HL-60 (cell line): ENCODE measurements at regions not wholly inside any gene's neighbourhood (a gene's known extent, or its start where the extent isn't known, plus 50 kb on each side); places are given as distances from the start of the nearest gene placed in this dataset.

Source experiments
- DNase-seq, 2 experiments: peaks; one replicate each; pipeline ENCODE4 v3.0.0-alpha.2; 2010 to 2020; ENCODE audit warnings: low read depth in 1 of 2, low spot score in 1 of 2
- H3K27ac ChIP-seq: fragments of 250-450 bp; sonication (Bioruptor Pico); replicated peaks from 2 replicates; pipeline ENCODE4 v1.5.1; 2020; ENCODE audit warnings: mild to moderate bottlenecking, moderate library complexity
- H3K27me3 ChIP-seq: fragments of 250-450 bp; sonication (Bioruptor Pico); 2 replicates; pipeline ENCODE4 v1.5.1; 2021; ENCODE audit warnings: mild to moderate bottlenecking, moderate library complexity; ENCODE audit not compliant: insufficient read depth, poor library complexity, severe bottlenecking
- H3K4me3 ChIP-seq: replicated peaks from 2 replicates; pipeline ENCODE4 v1.5.1; 2011; ENCODE audit warnings: mild to moderate bottlenecking, control low read depth, low read length; ENCODE audit not compliant: insufficient read depth
- GABPA ChIP-seq: IDR thresholded peaks from 2 replicates; pipeline ENCODE4 v1.6.1; 2012; ENCODE audit warnings: low read depth
- POLR2AphosphoS5 ChIP-seq: IDR thresholded peaks from 2 replicates; pipeline ENCODE4 v1.6.1; 2012; ENCODE audit warnings: low read depth
- SPI1 ChIP-seq: IDR thresholded peaks from 2 replicates; pipeline ENCODE4 v1.6.1; 2012; ENCODE audit warnings: low read depth, mild to moderate bottlenecking, borderline replicate concordance
- TF ChIP-seq, protein P1 (sequence below): IDR thresholded peaks from 2 replicates; pipeline ENCODE4 v1.6.1; 2012; ENCODE audit warnings: low read depth; ENCODE audit not compliant: insufficient replicate concordance
- TF ChIP-seq, protein P2 (sequence below): IDR thresholded peaks from one replicate; pipeline ENCODE4 v1.5.1; 2011; ENCODE audit warnings: low read length, control low read depth, inconsistent platforms; ENCODE audit not compliant: insufficient read depth

DNA sequence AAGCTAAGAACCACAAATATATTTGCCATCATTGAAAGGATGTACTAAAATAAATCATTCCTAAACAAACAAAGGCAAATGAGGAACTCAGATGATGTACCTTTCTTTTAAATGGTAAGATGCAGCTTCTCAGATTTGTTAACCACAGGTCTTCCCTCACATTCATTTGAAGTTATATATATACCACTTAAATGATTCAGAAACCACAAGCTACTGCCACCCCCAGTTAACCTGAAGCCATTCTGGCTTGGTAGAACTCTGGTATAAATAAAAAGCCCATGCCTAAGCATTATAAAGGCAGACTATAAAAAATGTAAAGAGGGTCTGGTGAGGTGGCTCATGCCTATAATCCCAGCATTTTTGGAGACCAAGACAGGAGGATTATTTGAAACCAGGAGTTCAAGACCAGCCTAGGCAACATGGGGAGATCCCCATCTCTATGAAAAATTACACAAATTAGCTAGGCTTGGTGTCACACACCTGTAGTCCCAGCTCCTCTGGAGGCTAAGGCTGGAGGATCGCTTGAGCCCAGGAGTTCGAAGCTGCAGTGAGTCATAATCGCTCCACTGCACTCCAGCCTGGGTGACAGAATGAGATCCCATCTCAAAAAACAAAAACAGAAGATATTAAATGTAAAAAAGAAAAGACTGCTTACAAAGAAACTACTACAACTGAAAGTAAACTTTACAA is 1185.3 kb downstream of the JRKL start:
- H3K4me3 ChIP-seq: no peak overlapping the region
- DNase-seq: no peak
- no peak overlapping the region for H3K27ac ChIP-seq
- no peaks in the 10 kb centered on the region for H3K27me3 ChIP-seq
- no peak for TF ChIP-seq GABPA
- TF ChIP-seq SPI1: no peak
- TF ChIP-seq, protein P1, sequence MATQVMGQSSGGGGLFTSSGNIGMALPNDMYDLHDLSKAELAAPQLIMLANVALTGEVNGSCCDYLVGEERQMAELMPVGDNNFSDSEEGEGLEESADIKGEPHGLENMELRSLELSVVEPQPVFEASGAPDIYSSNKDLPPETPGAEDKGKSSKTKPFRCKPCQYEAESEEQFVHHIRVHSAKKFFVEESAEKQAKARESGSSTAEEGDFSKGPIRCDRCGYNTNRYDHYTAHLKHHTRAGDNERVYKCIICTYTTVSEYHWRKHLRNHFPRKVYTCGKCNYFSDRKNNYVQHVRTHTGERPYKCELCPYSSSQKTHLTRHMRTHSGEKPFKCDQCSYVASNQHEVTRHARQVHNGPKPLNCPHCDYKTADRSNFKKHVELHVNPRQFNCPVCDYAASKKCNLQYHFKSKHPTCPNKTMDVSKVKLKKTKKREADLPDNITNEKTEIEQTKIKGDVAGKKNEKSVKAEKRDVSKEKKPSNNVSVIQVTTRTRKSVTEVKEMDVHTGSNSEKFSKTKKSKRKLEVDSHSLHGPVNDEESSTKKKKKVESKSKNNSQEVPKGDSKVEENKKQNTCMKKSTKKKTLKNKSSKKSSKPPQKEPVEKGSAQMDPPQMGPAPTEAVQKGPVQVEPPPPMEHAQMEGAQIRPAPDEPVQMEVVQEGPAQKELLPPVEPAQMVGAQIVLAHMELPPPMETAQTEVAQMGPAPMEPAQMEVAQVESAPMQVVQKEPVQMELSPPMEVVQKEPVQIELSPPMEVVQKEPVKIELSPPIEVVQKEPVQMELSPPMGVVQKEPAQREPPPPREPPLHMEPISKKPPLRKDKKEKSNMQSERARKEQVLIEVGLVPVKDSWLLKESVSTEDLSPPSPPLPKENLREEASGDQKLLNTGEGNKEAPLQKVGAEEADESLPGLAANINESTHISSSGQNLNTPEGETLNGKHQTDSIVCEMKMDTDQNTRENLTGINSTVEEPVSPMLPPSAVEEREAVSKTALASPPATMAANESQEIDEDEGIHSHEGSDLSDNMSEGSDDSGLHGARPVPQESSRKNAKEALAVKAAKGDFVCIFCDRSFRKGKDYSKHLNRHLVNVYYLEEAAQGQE: no peak
- TF ChIP-seq, protein P2, sequence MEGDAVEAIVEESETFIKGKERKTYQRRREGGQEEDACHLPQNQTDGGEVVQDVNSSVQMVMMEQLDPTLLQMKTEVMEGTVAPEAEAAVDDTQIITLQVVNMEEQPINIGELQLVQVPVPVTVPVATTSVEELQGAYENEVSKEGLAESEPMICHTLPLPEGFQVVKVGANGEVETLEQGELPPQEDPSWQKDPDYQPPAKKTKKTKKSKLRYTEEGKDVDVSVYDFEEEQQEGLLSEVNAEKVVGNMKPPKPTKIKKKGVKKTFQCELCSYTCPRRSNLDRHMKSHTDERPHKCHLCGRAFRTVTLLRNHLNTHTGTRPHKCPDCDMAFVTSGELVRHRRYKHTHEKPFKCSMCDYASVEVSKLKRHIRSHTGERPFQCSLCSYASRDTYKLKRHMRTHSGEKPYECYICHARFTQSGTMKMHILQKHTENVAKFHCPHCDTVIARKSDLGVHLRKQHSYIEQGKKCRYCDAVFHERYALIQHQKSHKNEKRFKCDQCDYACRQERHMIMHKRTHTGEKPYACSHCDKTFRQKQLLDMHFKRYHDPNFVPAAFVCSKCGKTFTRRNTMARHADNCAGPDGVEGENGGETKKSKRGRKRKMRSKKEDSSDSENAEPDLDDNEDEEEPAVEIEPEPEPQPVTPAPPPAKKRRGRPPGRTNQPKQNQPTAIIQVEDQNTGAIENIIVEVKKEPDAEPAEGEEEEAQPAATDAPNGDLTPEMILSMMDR: no peak
- TF ChIP-seq POLR2AphosphoS5: no peak

DNA sequence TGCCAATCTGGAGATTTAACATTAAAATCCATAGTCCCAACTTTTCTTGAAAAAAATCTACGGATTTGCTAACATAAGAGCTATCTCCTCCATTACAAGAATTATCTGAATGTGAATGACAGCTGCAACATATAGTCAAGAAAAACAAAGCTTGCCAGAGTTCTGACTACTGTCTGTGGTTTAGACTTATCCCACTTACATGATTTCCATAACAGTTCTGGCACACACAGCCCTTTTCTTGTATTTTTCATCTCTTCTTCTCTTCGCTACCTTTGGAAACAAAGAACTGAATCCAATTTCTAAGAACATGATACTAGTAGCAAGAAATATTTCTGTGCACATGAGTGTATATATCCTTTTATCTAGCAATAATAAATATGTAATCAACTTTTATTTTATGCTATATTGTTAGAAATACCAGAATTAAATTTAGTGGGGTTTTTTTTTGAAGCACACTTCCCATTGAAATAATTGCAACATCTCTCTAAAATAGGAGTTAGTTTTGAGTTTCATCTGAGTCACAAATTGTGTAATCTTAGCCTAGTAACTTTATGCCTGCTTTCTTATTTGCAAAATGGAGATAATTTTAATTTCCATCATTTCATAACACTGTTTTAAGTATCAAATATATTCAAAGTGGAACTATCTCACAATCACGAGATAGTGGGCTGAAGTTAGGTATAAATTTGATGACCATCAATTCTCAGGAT is 1217.6 kb downstream of the JRKL start:
- peak in 1 of 2 experiments; percentile 35 for DNase-seq
- Histone ChIP-seq H3K27ac (no peak overlapping the region), H3K4me3 (no peak overlapping the region), H3K27me3 (no peaks in the 10 kb centered on the region)
- TF ChIP-seq POLR2AphosphoS5 (no peak), GABPA (no peak)
- TF ChIP-seq, protein P1: no peak

DNA sequence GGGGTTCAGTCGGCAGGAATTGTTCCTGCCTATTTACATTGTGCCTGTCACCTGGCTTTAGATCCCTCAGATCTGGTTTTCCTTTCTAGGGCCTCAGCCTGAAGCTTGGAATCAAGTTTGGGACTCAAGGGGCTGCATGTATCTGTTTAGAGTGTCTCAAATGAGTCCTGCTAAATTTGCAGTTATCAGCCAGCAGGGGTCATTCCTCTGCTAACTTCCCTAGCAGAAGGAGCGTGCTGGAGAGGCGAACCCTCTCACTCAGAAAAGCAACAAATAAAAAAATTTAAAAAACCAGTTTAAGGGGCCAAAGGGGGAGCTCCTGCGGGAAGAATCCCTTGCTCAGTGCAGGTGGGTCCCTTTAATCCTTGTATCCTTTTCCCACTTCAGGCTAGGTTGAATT is 1220.2 kb downstream of the JRKL start:
- DNase-seq: no peak
- Histone ChIP-seq H3K4me3 (no peak overlapping the region), H3K27me3 (no peaks in the 10 kb centered on the region), H3K27ac (no peak overlapping the region)
- TF ChIP-seq GABPA (no peak), SPI1 (no peak), POLR2AphosphoS5 (no peak)
- TF ChIP-seq, protein P2: no peak
- TF ChIP-seq, protein P1: no peak
